GM12891 (cell line): ENCODE measurements at regions not wholly inside any gene's neighbourhood (a gene's known extent, or its start where the extent isn't known, plus 50 kb on each side); places are given as distances from the start of the nearest gene placed in this dataset.

Experiments used
- PAX5 ChIP-seq: IDR thresholded peaks from 2 replicates; pipeline ENCODE4 v1.6.1; 2011; ENCODE audit warnings: low read length, moderate library complexity, mild to moderate bottlenecking; ENCODE audit not compliant: insufficient read depth, severe bottlenecking
- POLR2A ChIP-seq: IDR thresholded peaks from 2 replicates; pipeline ENCODE4 v1.6.1; 2011; ENCODE audit warnings: low read depth, low read length, control low read depth
- POLR2AphosphoS5 ChIP-seq: IDR thresholded peaks from 2 replicates; pipeline ENCODE4 v1.6.1; 2011; ENCODE audit warnings: low read depth, low read length, control low read depth
- POU2F2 ChIP-seq: IDR thresholded peaks from 2 replicates; pipeline ENCODE4 v1.6.1; 2011; ENCODE audit warnings: low read depth, mild to moderate bottlenecking, control low read depth, low read length, moderate library complexity
- SPI1 ChIP-seq: IDR thresholded peaks from 2 replicates; pipeline ENCODE4 v1.6.1; 2011; ENCODE audit warnings: low read depth, low read length, control low read depth
- TAF1 ChIP-seq: IDR thresholded peaks from 2 replicates; pipeline ENCODE4 v1.6.1; 2011; ENCODE audit warnings: low read depth, low read length, control low read depth

GRCh38 chr3:90091549-90091948, 984.1 kb downstream of the EPHA3 start:
- TF ChIP-seq TAF1 (no peak), POLR2AphosphoS5 (no peak), SPI1 (no peak), POLR2A (no peak), PAX5 (no peak), POU2F2 (no peak)
